ENCODE measurements at regions not wholly inside any gene's neighbourhood (a gene's known extent, or its start where the extent isn't known, plus 50 kb on each side); places are given as distances from the start of the nearest gene placed in this dataset.
A peak's percentile ranks its signal among the peaks of the same experiment; 100 is the strongest.
"Not testable (repeated sequence)": the region's sequence is repeated elsewhere in the genome, so short reads cannot be mapped to it uniquely, and the experiment has no call there.

DNA sequence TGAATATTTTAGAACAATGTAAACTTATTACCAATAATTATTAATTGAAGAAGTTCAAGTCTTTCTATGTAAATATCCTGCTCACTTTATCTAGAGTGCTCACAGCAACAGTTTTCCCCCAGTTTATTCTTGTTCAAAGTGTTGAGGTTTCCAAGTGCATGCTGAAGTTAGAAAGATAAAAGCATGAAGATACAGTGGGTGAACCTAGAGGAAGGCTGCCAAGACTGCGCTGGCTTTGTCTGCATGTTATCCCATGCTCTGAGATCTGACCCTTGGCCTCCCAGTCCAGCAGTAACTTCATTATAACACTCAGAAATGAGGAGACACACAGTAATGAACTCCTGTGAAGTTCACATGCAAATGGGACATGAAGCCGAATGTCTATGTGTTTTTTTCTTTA, 76.0 kb upstream of the PIP5K1B start:
- no peaks in the 10 kb centered on the region for H3K9me3 Mint-ChIP-seq
- ATAC-seq (no peak), DNase-seq (no peak)
- H3K4me1 Mint-ChIP-seq (ENCODE audit: low read depth), result no peaks in the 10 kb centered on the region
- H3K36me3 Mint-ChIP-seq (ENCODE audit: insufficient read depth), result no peaks in the 10 kb centered on the region
- H3K4me3 Mint-ChIP-seq, result no peak overlapping the region
- no peaks in the 10 kb centered on the region for H3K27me3 Mint-ChIP-seq (ENCODE audit: low read depth)

DNA sequence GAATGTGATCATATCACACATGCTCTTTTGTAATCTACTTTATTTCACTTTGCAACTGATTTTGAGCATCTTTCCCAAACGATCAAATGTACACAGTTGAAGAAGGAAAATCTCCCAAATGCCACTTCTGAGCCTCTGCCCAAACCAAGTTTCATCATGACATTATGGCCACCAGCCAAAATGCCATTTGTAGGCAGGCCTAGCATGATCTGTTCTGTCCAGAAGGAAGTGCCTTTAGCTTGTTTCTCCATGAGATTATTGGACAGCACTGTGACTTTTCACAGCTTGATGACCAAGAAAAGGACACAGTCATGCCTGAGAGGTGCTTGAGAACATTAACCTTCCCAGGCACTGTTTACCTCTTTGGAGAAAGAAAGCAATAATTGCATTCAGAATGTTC, 73.2 kb upstream of the PIP5K1B start:
- ATAC-seq (no peak), DNase-seq (no peak)
- Mint-ChIP-seq H3K9me3 (no peaks in the 10 kb centered on the region), H3K4me3 (no peak overlapping the region), H3K27me3 (ENCODE audit: low read depth) (no peaks in the 10 kb centered on the region), H3K4me1 (ENCODE audit: low read depth) (no peaks in the 10 kb centered on the region), H3K36me3 (ENCODE audit: insufficient read depth) (no peaks in the 10 kb centered on the region)

- no peaks in the 10 kb centered on the region for H3K9me3 Mint-ChIP-seq
- no peaks in the 10 kb centered on the region for H3K4me1 Mint-ChIP-seq (ENCODE audit: low read depth)
- ATAC-seq (no peak), DNase-seq (no peak)
- peaks cover 9% of the 10 kb centered on the region for H3K27me3 Mint-ChIP-seq (ENCODE audit: low read depth)
- H3K36me3 Mint-ChIP-seq (ENCODE audit: insufficient read depth), result no peaks in the 10 kb centered on the region
- no peak overlapping the region for H3K4me3 Mint-ChIP-seq
Observed at GRCh38 chr9:68637020-68637419, 68.0 kb upstream of the PIP5K1B start.

DNA sequence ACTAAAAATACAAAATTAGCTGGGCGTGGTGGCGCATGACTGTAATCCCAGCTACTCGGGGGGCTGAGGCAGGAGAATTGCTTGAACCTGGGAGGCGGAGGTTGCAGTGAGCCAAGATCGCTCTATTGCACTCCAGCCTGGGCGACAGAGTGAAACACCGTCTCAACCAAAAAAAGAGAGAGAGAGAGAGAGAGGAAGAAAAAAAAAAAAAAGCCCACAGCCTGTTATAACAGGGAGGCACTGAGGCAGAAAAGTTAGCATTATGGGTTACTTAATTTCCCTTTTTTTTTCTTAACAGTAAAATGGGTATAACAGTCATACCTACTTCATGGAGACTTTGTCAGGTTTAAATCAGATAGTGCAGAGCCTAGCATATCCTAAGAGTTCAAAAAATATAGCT, 65.8 kb upstream of the PIP5K1B start:
- not testable (repeated sequence) for H3K9me3 Mint-ChIP-seq; H3K36me3 Mint-ChIP-seq (ENCODE audit: insufficient read depth); H3K4me1 Mint-ChIP-seq (ENCODE audit: low read depth); DNase-seq; H3K27me3 Mint-ChIP-seq (ENCODE audit: low read depth); H3K4me3 Mint-ChIP-seq; ATAC-seq

GRCh38 chr9:68640421-68641089, 64.5 kb upstream of the PIP5K1B start:
- ATAC-seq (no peak), DNase-seq (no peak)
- Mint-ChIP-seq H3K4me3 (no peak overlapping the region), H3K27me3 (ENCODE audit: low read depth) (peaks cover 9% of the 10 kb centered on the region), H3K9me3 (no peaks in the 10 kb centered on the region), H3K36me3 (ENCODE audit: insufficient read depth) (no peaks in the 10 kb centered on the region), H3K4me1 (ENCODE audit: low read depth) (no peaks in the 10 kb centered on the region)

- Mint-ChIP-seq H3K4me3 (no peak overlapping the region), H3K36me3 (ENCODE audit: insufficient read depth) (no peaks in the 10 kb centered on the region), H3K27me3 (ENCODE audit: low read depth) (peaks cover 4% of the 10 kb centered on the region), H3K4me1 (ENCODE audit: low read depth) (no peaks in the 10 kb centered on the region), H3K9me3 (no peaks in the 10 kb centered on the region)
- DNase-seq, result no peak
- ATAC-seq, result peak in 1 of 2 donors; percentile 52
Observed at GRCh38 chr9:68643901-68644809, 60.9 kb upstream of the PIP5K1B start.

DNA sequence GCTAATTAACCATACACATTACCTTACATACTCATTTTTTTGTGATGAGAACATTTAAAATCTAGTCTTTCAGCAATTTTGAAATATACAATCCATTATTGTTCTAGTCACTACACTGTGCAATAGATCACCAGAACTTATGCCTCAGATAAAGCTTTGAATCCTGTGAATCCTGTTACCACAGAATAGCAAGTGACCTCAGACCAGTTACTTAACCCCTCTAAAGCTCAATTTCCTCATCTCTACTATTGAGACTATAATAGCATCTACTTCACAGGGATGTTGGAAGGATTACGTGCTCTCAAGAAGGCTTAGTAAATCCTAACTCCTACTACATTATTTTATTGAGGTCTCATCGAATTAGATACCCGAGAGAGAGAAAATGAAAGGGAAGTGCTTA, 60.2 kb upstream of the PIP5K1B start:
- H3K27me3 Mint-ChIP-seq (ENCODE audit: low read depth), result no peaks in the 10 kb centered on the region
- DNase-seq (no peak), ATAC-seq (no peak)
- no peak overlapping the region for H3K4me3 Mint-ChIP-seq
- no peaks in the 10 kb centered on the region for H3K4me1 Mint-ChIP-seq (ENCODE audit: low read depth)
- H3K36me3 Mint-ChIP-seq (ENCODE audit: insufficient read depth), result no peaks in the 10 kb centered on the region
- H3K9me3 Mint-ChIP-seq, result no peaks in the 10 kb centered on the region

GRCh38 chr9:68648164-68648563, 56.9 kb upstream of the PIP5K1B start:
- Mint-ChIP-seq H3K4me3 (no peak overlapping the region), H3K9me3 (no peaks in the 10 kb centered on the region), H3K4me1 (ENCODE audit: low read depth) (peaks cover 11% of the 10 kb centered on the region), H3K36me3 (ENCODE audit: insufficient read depth) (no peaks in the 10 kb centered on the region), H3K27me3 (ENCODE audit: low read depth) (peaks cover 5% of the 10 kb centered on the region)
- ATAC-seq (no peak), DNase-seq (no peak)

- peaks cover 11% of the 10 kb centered on the region for H3K4me1 Mint-ChIP-seq (ENCODE audit: low read depth)
- DNase-seq, result no peak
- no peak overlapping the region for H3K4me3 Mint-ChIP-seq
- no peak for ATAC-seq
- no peaks in the 10 kb centered on the region for H3K36me3 Mint-ChIP-seq (ENCODE audit: insufficient read depth)
- no peaks in the 10 kb centered on the region for H3K9me3 Mint-ChIP-seq
- peaks cover 8% of the 10 kb centered on the region for H3K27me3 Mint-ChIP-seq (ENCODE audit: low read depth)
Observed at GRCh38 chr9:68648971-68649370, 56.1 kb upstream of the PIP5K1B start.

DNA sequence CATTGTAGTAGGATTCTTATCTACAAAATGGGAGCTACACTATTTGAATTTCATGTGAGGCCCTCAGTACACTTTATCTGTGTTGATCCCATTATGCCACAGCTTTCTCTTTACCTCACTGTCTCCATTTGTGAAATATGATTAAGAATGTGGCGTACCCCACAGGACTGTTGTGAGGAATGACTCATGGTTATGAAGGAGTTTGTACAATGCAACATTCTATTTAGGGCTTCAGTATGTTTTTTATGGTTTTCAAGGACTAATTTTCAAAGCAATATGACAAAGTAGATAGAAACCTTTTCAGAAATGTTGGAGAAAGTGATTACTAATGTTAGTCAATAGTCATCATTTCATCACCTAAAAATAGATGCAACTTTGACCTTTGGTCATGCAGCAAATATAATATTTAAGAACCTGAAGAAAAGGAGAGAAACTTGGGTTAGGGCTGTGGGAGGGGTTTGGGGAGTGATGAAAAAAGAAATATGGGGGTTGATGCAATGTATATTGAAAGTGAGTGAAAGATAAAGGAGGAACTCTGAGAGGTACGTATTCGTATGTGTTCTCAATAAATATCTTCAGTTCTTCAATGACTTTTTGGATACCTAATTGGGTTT, 53.7 kb upstream of the PIP5K1B start:
- Mint-ChIP-seq H3K9me3 (no peaks in the 10 kb centered on the region), H3K4me1 (ENCODE audit: low read depth) (peaks cover 11% of the 10 kb centered on the region), H3K4me3 (no peak overlapping the region), H3K36me3 (ENCODE audit: insufficient read depth) (no peaks in the 10 kb centered on the region), H3K27me3 (ENCODE audit: low read depth) (peaks cover 18% of the 10 kb centered on the region)
- ATAC-seq (peak; percentile 80 to 81), DNase-seq (no peak)

DNA sequence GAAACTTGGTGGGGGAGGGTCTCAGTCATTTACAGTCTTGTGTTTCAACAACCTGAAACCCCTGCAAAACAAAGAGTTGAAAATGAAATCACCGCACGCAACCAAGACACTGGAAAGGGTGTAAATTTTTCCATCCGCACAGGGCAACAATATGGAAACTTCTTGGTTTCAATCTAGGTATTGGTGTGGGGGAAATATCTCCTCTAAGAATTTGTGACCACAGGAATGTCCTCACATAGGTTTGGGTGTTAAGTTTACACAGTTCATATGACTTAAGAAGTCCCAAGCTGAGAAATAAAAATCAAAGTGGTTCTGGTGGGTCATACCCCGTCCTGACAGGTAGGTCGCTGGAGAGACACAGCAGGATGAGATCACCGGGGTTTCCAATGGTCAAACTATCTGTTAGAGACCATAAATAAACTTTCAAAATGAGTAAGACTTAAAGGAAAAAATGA, 51.9 kb upstream of the PIP5K1B start:
- DNase-seq (no peak), ATAC-seq (peak; percentile 35 to 67)
- Mint-ChIP-seq H3K27me3 (ENCODE audit: low read depth) (peaks cover 21% of the 10 kb centered on the region), H3K9me3 (no peaks in the 10 kb centered on the region), H3K4me1 (ENCODE audit: low read depth) (peaks cover 11% of the 10 kb centered on the region), H3K4me3 (no peak overlapping the region), H3K36me3 (ENCODE audit: insufficient read depth) (no peaks in the 10 kb centered on the region)

GRCh38 chr9:68654075-68654474, 51.0 kb upstream of the PIP5K1B start:
- DNase-seq, result no peak
- no peak overlapping the region for H3K4me3 Mint-ChIP-seq
- no peaks in the 10 kb centered on the region for H3K36me3 Mint-ChIP-seq (ENCODE audit: insufficient read depth)
- peaks cover 23% of the 10 kb centered on the region for H3K27me3 Mint-ChIP-seq (ENCODE audit: low read depth)
- ATAC-seq, result no peak
- H3K4me1 Mint-ChIP-seq (ENCODE audit: low read depth), result peaks cover 11% of the 10 kb centered on the region
- H3K9me3 Mint-ChIP-seq, result no peaks in the 10 kb centered on the region

Data from activated T-cell treated with anti-CD3 and anti-CD28 coated beads, Interleukin-2, amount 50 U/mL, for 4 hours (primary cell).